GM10248 (cell line): ENCODE measurements at regions not wholly inside any gene's neighbourhood (a gene's known extent, or its start where the extent isn't known, plus 50 kb on each side); places are given as distances from the start of the nearest gene placed in this dataset.

ENCODE experiments used
- CTCF ChIA-PET: fragments of 300-600 bp; sonication (Branson Sonifier 250); formaldehyde crosslinking; extraction: SDS; loops from one replicate; lab custom pipeline; 2021; ENCODE audit warnings: antibody characterized with exemption; lab: Yijun Ruan, JAX
- POLR2A ChIA-PET: fragments of 350-650 bp; sonication (Branson Sonifier 250); formaldehyde crosslinking; extraction: SDS; loops from one replicate; lab custom pipeline; 2020; ENCODE audit warnings: antibody characterized with exemption; lab: Yijun Ruan, JAX
- DNase-seq: peaks from one replicate; pipeline ENCODE4 v3.0.0; 2012; ENCODE audit errors: extremely low spot score
- TF ChIP-seq, protein P1 (sequence below): IDR thresholded peaks from 2 replicates; pipeline ENCODE4 v1.5.1; 2012; ENCODE audit warnings: mild to moderate bottlenecking, low read depth; ENCODE audit errors: extremely low read depth, missing control alignments, control extremely low read depth

DNA sequence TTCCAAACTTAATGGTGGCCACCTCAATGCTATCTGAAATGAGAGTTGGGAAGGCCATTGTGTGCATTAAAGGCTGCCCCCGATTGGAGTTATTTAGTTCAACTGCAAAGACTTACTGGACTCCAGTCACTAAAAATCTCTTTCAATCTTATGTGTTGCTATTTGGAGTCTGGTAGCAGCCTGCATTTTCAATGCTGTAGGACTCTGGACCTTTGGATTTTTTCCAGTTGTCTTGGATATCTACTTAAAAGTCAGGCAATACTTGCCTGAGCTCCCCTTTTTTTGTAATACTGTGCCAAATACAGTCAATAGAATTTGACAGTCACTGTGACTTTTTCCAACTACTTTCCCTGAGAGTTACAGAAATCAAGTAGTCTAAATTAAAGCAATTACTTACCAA is 281.9 kb downstream of the TRIB2 start:
- CTCF ChIA-PET: interaction anchor here (0.9 kb wide), 1 partner anchor 9 kb away, joined by 3 read pairs; no protein-coding TSS in a partner anchor
- TF ChIP-seq, protein P1, sequence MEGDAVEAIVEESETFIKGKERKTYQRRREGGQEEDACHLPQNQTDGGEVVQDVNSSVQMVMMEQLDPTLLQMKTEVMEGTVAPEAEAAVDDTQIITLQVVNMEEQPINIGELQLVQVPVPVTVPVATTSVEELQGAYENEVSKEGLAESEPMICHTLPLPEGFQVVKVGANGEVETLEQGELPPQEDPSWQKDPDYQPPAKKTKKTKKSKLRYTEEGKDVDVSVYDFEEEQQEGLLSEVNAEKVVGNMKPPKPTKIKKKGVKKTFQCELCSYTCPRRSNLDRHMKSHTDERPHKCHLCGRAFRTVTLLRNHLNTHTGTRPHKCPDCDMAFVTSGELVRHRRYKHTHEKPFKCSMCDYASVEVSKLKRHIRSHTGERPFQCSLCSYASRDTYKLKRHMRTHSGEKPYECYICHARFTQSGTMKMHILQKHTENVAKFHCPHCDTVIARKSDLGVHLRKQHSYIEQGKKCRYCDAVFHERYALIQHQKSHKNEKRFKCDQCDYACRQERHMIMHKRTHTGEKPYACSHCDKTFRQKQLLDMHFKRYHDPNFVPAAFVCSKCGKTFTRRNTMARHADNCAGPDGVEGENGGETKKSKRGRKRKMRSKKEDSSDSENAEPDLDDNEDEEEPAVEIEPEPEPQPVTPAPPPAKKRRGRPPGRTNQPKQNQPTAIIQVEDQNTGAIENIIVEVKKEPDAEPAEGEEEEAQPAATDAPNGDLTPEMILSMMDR: no peak
- no peak for DNase-seq
- POLR2A ChIA-PET: no interaction called here

DNA sequence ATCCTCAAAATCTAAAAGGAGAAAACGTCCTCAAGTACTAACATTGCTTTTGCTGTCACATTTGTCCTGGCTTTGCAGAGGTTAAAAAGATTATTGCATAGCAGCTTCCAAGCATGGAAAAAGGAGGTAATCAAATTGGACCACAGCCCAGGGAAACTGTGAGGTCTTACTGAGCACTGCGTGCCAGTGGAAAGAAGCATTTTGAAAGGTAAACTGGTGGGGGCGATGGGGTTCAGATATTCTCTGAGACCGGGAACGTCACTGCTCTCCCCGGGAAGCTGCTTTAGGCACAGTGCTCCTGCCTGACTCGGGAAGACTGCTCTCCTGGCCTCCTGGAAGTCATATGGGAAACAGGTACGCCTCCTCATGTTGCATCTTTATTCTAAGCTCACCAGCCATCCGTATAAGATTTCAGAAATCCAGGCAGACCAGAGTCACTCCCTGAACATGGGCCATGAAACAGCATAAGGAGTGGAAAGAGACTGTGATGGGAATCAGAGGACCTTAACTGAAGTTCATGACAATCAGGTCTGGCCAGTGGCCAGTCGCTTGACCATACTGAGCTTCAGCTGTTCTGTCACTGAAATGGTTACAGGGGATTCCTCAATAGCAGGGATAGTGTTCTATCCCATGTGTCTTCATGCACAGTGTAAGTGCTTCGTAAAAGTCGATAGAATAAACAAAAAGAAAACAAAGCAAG is 284.1 kb downstream of the TRIB2 start:
- no peak for DNase-seq
- TF ChIP-seq, protein P1: no peak
- ChIA-PET CTCF (interaction anchor here (1.1 to 1.2 kb wide), 2 partner anchors 8 to 9 kb away, joined by 3 to 4 read pairs; no protein-coding TSS in a partner anchor), POLR2A (no interaction called here)

DNA sequence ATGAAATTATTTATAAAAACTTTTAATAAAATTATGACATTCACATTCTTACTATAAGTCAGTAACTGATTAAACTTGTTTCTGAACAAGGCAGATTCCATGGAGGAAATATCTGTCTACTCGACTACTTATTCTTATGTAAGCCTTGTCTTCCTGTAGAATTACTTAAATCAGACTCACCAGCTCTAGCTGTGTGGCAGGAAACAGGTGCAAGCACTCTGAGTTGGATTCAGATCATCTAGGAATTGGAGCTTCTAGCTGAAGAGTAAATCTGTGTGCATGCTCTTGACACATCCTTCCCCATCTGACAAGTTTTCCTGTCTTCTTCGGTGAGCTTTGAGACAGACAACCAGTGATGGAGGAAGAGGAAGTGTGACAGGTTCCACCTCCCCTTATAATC is 284.7 kb downstream of the TRIB2 start:
- ChIA-PET POLR2A (no interaction called here), CTCF (interaction anchor here (1.1 kb wide), 1 partner anchor 9 kb away, joined by 4 read pairs; no protein-coding TSS in a partner anchor)
- TF ChIP-seq, protein P1: no peak
- no peak for DNase-seq

DNA sequence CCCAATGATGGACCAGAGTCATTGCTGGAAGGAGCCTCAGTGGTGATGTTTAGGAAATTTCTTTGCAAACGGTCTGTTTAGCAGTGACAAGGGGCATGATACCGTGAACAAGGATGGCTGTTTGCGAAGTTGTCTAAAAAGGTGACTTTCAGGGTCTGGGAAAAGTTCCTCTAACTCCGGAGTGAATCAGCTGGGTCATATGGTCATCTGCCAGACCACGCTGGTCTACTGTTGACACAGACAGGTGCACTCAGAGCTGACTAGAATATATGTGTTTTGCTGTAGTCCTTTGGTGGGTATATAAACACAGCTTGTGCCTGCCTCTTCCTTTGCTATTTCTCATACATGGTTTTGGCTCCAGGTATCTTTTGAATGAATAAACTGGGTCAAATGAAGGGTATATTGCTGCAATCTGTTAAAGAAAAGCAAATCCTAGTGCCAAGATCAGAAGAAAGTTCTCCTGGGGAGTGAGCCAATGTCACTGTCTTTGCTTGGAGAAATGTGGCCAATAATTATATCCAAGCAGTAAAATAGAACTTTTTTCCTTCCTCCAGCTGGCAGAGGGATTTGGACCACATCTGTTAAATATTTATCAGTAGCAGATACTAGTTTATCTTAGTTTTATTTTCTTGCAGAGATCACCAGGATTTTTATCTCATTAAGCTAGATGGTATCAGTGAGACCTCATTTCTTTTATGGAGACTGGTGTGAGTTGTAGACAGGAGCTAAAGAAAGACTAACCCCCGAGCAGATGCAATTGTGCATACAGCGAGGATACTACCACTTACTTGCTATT is 286.0 kb downstream of the TRIB2 start:
- ChIA-PET POLR2A (no interaction called here), CTCF (no interaction called here)
- TF ChIP-seq, protein P1: no peak

DNA sequence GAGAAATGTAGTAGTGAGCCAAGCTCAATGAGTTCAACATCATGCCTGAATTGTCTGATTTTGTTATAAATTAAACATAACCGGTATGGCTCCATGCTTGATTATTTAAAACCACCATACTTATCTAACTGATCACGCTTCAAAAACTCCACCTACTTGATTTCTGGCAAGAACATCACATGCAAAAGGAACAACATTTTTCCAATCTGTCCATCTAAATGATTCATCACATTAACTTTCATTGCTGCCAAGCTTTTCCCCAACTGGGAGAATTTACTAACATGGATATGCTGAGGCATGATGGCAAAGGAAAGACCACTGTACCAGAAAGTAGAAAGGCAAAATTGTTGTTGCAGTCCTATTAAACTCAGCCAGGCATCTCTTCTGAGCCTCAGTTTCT is 286.8 kb downstream of the TRIB2 start:
- TF ChIP-seq, protein P1: no peak
- ChIA-PET CTCF (no interaction called here), POLR2A (no interaction called here)
- no peak for DNase-seq

More for the DNA sequence above, 286.0 kb downstream of the TRIB2 start:
- DNase-seq: no peak

DNA sequence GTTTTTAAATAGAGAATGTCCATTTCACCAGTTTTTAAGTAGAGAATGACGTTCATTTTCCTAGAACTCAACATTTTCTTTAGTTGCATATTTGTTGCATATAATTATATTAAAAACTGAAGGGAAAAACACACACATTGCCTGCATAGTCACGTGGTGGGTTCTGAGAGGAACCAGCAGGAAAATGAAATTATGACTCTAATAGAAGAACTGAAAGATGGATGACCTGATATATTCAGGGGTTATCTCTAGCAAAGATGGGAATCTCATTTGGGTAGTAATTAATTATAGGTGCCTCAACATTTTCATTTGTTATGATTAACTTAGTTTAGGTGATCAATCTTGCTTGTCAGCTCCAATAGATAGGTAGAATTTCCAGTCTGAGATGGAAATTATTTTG is 288.3 kb downstream of the TRIB2 start:
- ChIA-PET POLR2A (no interaction called here), CTCF (no interaction called here)
- TF ChIP-seq, protein P1: no peak
- DNase-seq: no peak
